PC-3 (cell line): ENCODE measurements at regions not wholly inside any gene's neighbourhood (a gene's known extent, or its start where the extent isn't known, plus 50 kb on each side); places are given as distances from the start of the nearest gene placed in this dataset.

Experiments
- ATAC-seq: fragments of 200-7000 bp; cut with Tn5 transposase; 2 replicates; pipeline ENCODE4 v1.9.1; 2020; ENCODE audit warnings: mild to moderate bottlenecking, moderate library complexity
- BruUV-seq: library from RNA; stranded (reverse); fragments of 400-500 nt; replicated peaks from 2 replicates; lab custom pipeline; 2021; lab: Mats Ljungman, UMichigan
- CTCF ChIA-PET: fragments of 300-600 bp; sonication (Branson Sonifier 250); formaldehyde crosslinking; loops from one replicate; lab custom pipeline; 2022; ENCODE audit warnings: antibody characterized with exemption; lab: Charles Lee
- POLR2A ChIA-PET: fragments of 300-600 bp; sonication (Branson Sonifier 250); formaldehyde crosslinking; loops from one replicate; lab custom pipeline; 2022; ENCODE audit warnings: antibody characterized with exemption; ENCODE audit not compliant: unreplicated experiment; lab: Charles Lee
- DNase-seq: peaks from one replicate; pipeline ENCODE4 v3.0.0-alpha.2; 2015
- H2AFZ ChIP-seq: fragments of 300-600 bp; sonication (generic); 2 replicates; pipeline ENCODE4 v1.6.0; 2016; ENCODE audit warnings: antibody characterized with exemption, low read length
- H3F3A ChIP-seq: fragments of 300-600 bp; sonication (generic); one replicate; pipeline ENCODE4 v1.6.0; 2017; ENCODE audit warnings: antibody characterized with exemption, low read length, control low read depth, mild to moderate bottlenecking; ENCODE audit not compliant: unreplicated experiment
- H3K27ac ChIP-seq: fragments of 300-600 bp; sonication (generic); 2 replicates; pipeline ENCODE4 v1.5.1; 2016; ENCODE audit warnings: mild to moderate bottlenecking, low read length
- H3K27me3 ChIP-seq: fragments of 300-600 bp; sonication (generic); 2 replicates; pipeline ENCODE4 v1.6.1; 2016; ENCODE audit warnings: low read length, mixed read lengths
- H3K36me3 ChIP-seq: fragments of 300-600 bp; sonication (generic); 2 replicates; pipeline ENCODE4 v1.6.1; 2016; ENCODE audit warnings: low read depth, mixed run types, low read length, mixed read lengths
- H3K4me1 ChIP-seq: fragments of 300-600 bp; sonication (generic); 2 replicates; pipeline ENCODE4 v1.5.1; 2016; ENCODE audit warnings: low read length; ENCODE audit not compliant: insufficient read depth
- H3K4me2 ChIP-seq: fragments of 300-600 bp; sonication (generic); 2 replicates; pipeline ENCODE4 v1.6.0; 2016; ENCODE audit warnings: low read length
- H3K4me3 ChIP-seq: fragments of 300-600 bp; sonication (generic); 2 replicates; pipeline ENCODE4 v1.5.1; 2016; ENCODE audit warnings: mild to moderate bottlenecking, low read length, mixed read lengths
- H3K79me2 ChIP-seq: fragments of 300-600 bp; sonication (generic); 2 replicates; pipeline ENCODE4 v1.6.1; 2017; ENCODE audit warnings: low read length, mixed read lengths
- H3K9ac ChIP-seq: fragments of 300-600 bp; sonication (generic); 2 replicates; pipeline ENCODE4 v1.6.0; 2016; ENCODE audit warnings: mild to moderate bottlenecking, low read length
- H3K9me2 ChIP-seq: fragments of 300-600 bp; sonication (generic); replicated peaks from 2 replicates; pipeline ENCODE4 v1.6.1; 2016; ENCODE audit warnings: mixed run types, low read length, mixed read lengths
- H3K9me3 ChIP-seq: fragments of 300-600 bp; sonication (generic); 2 replicates; pipeline ENCODE4 v1.6.1; 2016; ENCODE audit warnings: low read length, mixed read lengths
- H4K20me1 ChIP-seq: fragments of 300-600 bp; sonication (generic); 2 replicates; pipeline ENCODE4 v1.6.1; 2016; ENCODE audit warnings: low read length, mixed read lengths
- CTCF ChIP-seq: fragments of 300-600 bp; sonication (generic); conservative IDR thresholded peaks from 2 replicates; pipeline ENCODE4 v1.5.1; 2017; ENCODE audit warnings: antibody characterized with exemption, low read depth, mild to moderate bottlenecking, low read length
- EZH2 ChIP-seq: fragments of 300-600 bp; sonication (generic); IDR thresholded peaks from one replicate; pipeline ENCODE4 v1.6.1; 2017; ENCODE audit warnings: antibody characterized with exemption, mild to moderate bottlenecking, low read length; ENCODE audit not compliant: unreplicated experiment
- EZH2phosphoT487 ChIP-seq: fragments of 300-600 bp; sonication (generic); IDR thresholded peaks from 2 replicates; pipeline ENCODE4 v1.6.1; 2018; ENCODE audit warnings: mild to moderate bottlenecking, antibody characterized with exemption, low read length, borderline replicate concordance
- intact Hi-C: fragments of 100-400 bp; cut with micrococcal nuclease; formaldehyde crosslinking; loops from 2 replicates; pipeline ENCODE4 v1.9.0; 2023

GRCh38 chr2:133674433-133675331 lies 106.4 kb upstream of the NCKAP5 start:
- Histone ChIP-seq H3K79me2 (no peaks in the 10 kb centered on the region), H3F3A (no peaks in the 10 kb centered on the region), H3K9ac (no peak overlapping the region), H3K36me3 (no peaks in the 10 kb centered on the region), H3K4me1 (peaks cover 15% of the 10 kb centered on the region), H3K4me3 (peak overlapping the region; percentile 54), H4K20me1 (no peaks in the 10 kb centered on the region), H3K4me2 (peak overlapping the region; percentile 76), H2AFZ (peak overlapping the region; percentile 71), H3K27me3 (no peaks in the 10 kb centered on the region), H3K9me3 (no peaks in the 10 kb centered on the region), H3K27ac (no peak overlapping the region), H3K9me2 (no peaks in the 10 kb centered on the region)
- DNase-seq (peak; percentile 68), ATAC-seq (peak; percentile 73)
- ChIA-PET POLR2A (no interaction called here), CTCF (no interaction called here)
- no peak for TF ChIP-seq EZH2phosphoT487
- BruUV-seq: no TSS peak
- intact Hi-C loops: loop anchor here (5.0 kb wide), 1 partner anchor 352 kb away; no protein-coding TSS in a partner anchor

GRCh38 chr2:133676392-133677130 lies 108.3 kb upstream of the NCKAP5 start:
- no peak overlapping the region for H2AFZ ChIP-seq
- no TSS peak for BruUV-seq
- H4K20me1 ChIP-seq: no peaks in the 10 kb centered on the region
- CTCF ChIA-PET: no interaction called here
- H3K27ac ChIP-seq: no peak overlapping the region
- H3K9me2 ChIP-seq: no peaks in the 10 kb centered on the region
- intact Hi-C loops: no loop called here
- H3K4me1 ChIP-seq: peaks cover 15% of the 10 kb centered on the region
- POLR2A ChIA-PET: no interaction called here
- TF ChIP-seq EZH2 (no peak), CTCF (no peak), EZH2phosphoT487 (no peak)
- H3F3A ChIP-seq: no peaks in the 10 kb centered on the region
- H3K9ac ChIP-seq: no peak overlapping the region
- H3K27me3 ChIP-seq: no peaks in the 10 kb centered on the region
- no peaks in the 10 kb centered on the region for H3K9me3 ChIP-seq
- no peaks in the 10 kb centered on the region for H3K36me3 ChIP-seq
- H3K4me3 ChIP-seq: no peak overlapping the region
- ATAC-seq (no peak), DNase-seq (no peak)
- H3K79me2 ChIP-seq: no peaks in the 10 kb centered on the region
- no peak overlapping the region for H3K4me2 ChIP-seq

- no TSS peak for BruUV-seq
Observed at GRCh38 chr2:133680343-133681049, 112.2 kb upstream of the NCKAP5 start.

More at GRCh38 chr2:133680343-133681049, 112.2 kb upstream of the NCKAP5 start:
- no peak overlapping the region for H3K4me3 ChIP-seq
- ATAC-seq: no peak
- no peaks in the 10 kb centered on the region for H4K20me1 ChIP-seq
- H3K27ac ChIP-seq: no peak overlapping the region
- no peak overlapping the region for H2AFZ ChIP-seq
- ChIA-PET POLR2A (no interaction called here), CTCF (interaction anchor here (0.7 kb wide), 1 partner anchor 111 kb away, joined by 5 read pairs; no protein-coding TSS in a partner anchor)
- no peaks in the 10 kb centered on the region for H3K79me2 ChIP-seq
- H3K36me3 ChIP-seq: no peaks in the 10 kb centered on the region
- no peaks in the 10 kb centered on the region for H3K9me3 ChIP-seq
- TF ChIP-seq CTCF: 0 out of 2 replicates have a peak, but pooled peaks have one; percentile 24
- no peak for TF ChIP-seq EZH2
- TF ChIP-seq EZH2phosphoT487: no peak
- intact Hi-C loops: no loop called here
- H3K9ac ChIP-seq: no peak overlapping the region
- H3K4me1 ChIP-seq: no peaks in the 10 kb centered on the region
- no peaks in the 10 kb centered on the region for H3K9me2 ChIP-seq
- H3F3A ChIP-seq: no peaks in the 10 kb centered on the region
- no peaks in the 10 kb centered on the region for H3K27me3 ChIP-seq
- no peak overlapping the region for H3K4me2 ChIP-seq
- DNase-seq: peak; percentile 7
